GM12892 (cell line): ENCODE measurements at regions not wholly inside any gene's neighbourhood (a gene's known extent, or its start where the extent isn't known, plus 50 kb on each side); places are given as distances from the start of the nearest gene placed in this dataset.

Experiments
- POLR2A ChIP-seq: IDR thresholded peaks from 2 replicates; pipeline ENCODE4 v1.6.1; 2011; ENCODE audit warnings: low read depth, low read length, control low read depth
- POLR2AphosphoS5 ChIP-seq: IDR thresholded peaks from 2 replicates; pipeline ENCODE4 v1.6.1; 2011; ENCODE audit warnings: low read depth, low read length, control low read depth
- TAF1 ChIP-seq: IDR thresholded peaks from 2 replicates; pipeline ENCODE4 v1.6.1; 2011; ENCODE audit warnings: low read depth, mild to moderate bottlenecking, control low read depth, low read length, borderline replicate concordance

DNA sequence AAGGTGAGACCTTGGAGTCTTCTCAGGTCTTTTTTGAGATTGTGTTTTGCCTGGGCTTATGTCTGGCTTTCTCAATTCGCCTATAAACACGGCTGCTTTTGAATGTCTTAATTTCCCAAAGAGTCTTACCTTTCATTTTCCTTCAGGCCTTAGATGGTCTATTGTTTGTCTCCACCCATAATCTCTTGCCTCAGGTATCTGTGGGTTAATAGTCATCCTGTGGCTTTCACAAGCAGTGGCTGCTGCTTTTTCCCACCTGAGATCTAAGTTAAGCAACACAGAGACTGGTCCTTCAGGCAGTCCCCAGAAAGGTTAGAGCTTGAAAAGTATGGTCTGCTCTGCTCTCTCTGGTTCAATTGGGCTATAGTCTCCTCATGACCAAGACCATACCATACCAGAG lies 275.3 kb downstream of the INSIG2 start:
- TF ChIP-seq POLR2A (no peak), POLR2AphosphoS5 (no peak), TAF1 (no peak)
